ENCODE measurements at regions not wholly inside any gene's neighbourhood (a gene's known extent, or its start where the extent isn't known, plus 50 kb on each side); places are given as distances from the start of the nearest gene placed in this dataset.

GRCh38 chr20:55582498-55582897 is 422.8 kb downstream of the CBLN4 start:
- TF ChIP-seq, protein P1, sequence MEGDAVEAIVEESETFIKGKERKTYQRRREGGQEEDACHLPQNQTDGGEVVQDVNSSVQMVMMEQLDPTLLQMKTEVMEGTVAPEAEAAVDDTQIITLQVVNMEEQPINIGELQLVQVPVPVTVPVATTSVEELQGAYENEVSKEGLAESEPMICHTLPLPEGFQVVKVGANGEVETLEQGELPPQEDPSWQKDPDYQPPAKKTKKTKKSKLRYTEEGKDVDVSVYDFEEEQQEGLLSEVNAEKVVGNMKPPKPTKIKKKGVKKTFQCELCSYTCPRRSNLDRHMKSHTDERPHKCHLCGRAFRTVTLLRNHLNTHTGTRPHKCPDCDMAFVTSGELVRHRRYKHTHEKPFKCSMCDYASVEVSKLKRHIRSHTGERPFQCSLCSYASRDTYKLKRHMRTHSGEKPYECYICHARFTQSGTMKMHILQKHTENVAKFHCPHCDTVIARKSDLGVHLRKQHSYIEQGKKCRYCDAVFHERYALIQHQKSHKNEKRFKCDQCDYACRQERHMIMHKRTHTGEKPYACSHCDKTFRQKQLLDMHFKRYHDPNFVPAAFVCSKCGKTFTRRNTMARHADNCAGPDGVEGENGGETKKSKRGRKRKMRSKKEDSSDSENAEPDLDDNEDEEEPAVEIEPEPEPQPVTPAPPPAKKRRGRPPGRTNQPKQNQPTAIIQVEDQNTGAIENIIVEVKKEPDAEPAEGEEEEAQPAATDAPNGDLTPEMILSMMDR (IDR thresholded peaks at IDR 0.05) = no peak
- no peak for TF ChIP-seq POLR2AphosphoS5 (IDR thresholded peaks at IDR 0.05)

All from prostate gland (tissue), 2 donors.